Ishikawa (cell line): ENCODE measurements at regions not wholly inside any gene's neighbourhood (a gene's known extent, or its start where the extent isn't known, plus 50 kb on each side); places are given as distances from the start of the nearest gene placed in this dataset.

Experiments
- CEBPB ChIP-seq: IDR thresholded peaks from 2 replicates; pipeline ENCODE4 v1.6.1; 2012
- CREB1 ChIP-seq: IDR thresholded peaks from 2 replicates; pipeline ENCODE4 v1.6.1; 2012; ENCODE audit warnings: low read depth
- FOXM1 ChIP-seq: IDR thresholded peaks from 2 replicates; pipeline ENCODE4 v1.6.1; 2012; ENCODE audit warnings: low read depth, borderline replicate concordance
- RAD21 ChIP-seq: IDR thresholded peaks from 2 replicates; pipeline ENCODE4 v1.6.1; 2012; ENCODE audit warnings: low read depth
- USF1 ChIP-seq: IDR thresholded peaks from 2 replicates; pipeline ENCODE4 v1.6.1; 2012
- YY1 ChIP-seq: IDR thresholded peaks from 2 replicates; pipeline ENCODE4 v1.6.1; 2012; ENCODE audit warnings: low read depth

DNA sequence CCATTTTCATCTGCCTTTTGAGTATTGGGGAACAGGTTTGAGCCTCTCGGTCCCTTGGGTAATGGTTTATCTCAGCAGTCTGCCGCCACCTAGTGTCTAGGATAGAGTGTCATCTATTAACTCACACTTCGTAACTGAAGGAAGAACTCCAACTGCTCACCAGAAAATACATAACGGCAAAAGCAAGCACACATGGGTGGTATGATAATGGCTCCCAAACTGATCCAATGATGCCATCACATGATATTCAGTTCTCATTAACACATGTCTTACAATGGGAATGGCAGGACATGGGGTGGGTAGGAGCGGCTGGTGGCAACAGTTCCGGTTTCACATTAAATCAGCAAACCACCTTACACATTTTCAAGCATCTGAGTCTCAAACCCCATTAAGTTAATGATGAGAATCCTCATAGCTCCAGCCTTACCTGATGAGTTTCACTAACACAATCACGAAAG lies 110.7 kb upstream of the PHACTR1 start:
- TF ChIP-seq FOXM1 (no peak), YY1 (no peak), RAD21 (peak; percentile 81), CREB1 (no peak), CEBPB (no peak), USF1 (no peak)
